Stimulated activated naive CD4-positive, alpha-beta T cell treated with Interleukin-2 at 50 U/mL for 16 hours (primary cell): ENCODE measurements at regions not wholly inside any gene's neighbourhood (a gene's known extent, or its start where the extent isn't known, plus 50 kb on each side); places are given as distances from the start of the nearest gene placed in this dataset.

Experiments
- DNase-seq: peaks from one replicate; lab custom pipeline; 2025; lab: John Stamatoyannopoulos, UW

DNA sequence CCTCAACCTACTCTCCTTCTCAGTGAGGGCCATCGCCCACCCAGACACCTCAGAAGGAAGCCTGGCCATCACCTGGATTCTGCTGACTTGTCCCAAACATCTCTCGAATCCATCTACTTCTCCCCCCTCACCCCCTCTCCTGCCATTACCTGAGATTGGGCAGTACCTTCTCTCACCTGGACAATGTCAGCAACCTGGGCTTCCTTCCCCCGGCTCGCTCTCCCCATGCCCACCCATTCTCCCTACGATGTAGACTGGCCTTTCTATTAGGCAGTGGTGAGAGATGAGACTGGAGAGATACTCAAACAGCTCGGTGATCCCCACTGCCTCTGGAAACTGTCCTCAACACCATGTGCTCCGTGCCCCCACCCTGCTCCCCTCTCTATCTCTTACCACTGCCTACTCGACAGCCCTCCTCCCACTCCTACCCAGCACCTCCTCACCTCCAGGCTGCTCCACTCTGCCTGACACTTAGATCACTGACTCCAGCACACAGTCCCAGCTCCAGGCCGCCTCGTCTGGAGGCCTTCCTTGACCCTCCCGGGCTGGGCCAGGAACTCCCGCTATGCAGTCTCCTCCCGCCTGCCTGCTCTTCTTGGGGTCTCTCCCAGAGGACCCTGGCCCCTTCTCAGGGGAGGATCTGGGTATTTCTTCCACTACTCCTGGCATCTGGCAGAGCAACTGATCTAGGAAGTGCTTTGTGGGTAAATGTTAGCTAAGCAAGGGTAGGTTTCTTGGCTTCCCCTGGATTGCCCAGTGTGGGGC is 235.8 kb upstream of the NLRP1 start:
- DNase-seq, result no peak

GRCh38 chr17:5820721-5821456 is 236.6 kb upstream of the NLRP1 start:
- no peak for DNase-seq

DNA sequence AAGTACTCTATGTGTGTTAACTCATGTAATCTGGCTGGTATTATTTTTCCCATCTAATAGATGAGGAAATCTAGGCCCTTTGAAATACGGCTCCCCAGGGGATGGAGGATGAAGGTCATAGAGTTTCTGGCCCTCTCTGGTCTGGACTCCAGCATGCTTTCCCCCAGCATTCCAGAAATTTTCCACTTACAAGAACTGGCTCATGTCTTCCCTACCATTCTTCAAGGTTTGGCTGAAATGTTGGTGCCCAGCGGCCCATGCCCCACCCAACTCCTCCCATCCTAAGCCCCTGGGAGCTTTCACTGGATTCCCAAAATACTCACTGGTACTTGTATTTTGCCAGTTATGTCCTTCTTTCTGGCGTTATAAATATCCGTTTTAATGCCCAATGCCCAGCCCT is 237.5 kb upstream of the NLRP1 start:
- no peak for DNase-seq

GRCh38 chr17:5822281-5823060 is 238.2 kb upstream of the NLRP1 start:
- DNase-seq, result no peak

DNA sequence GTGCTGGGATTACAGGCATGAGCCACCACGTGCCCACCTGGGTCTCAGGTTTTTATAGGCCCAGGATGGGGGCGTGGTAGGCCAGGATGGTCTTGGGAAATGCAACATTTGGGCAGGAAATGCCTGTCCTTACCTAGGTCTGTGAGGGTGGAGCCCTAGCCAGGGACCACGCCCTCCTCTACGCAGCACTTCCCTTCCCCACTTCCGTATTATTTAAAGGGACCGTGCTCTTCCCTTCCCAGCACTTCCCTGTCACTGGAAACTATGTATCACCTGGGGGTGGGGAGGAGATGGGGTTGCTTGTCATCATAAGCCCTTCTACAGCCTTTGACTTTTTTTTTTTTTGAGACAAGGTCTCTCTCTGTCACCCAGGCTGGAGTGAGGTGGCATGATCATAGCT is 238.9 kb upstream of the NLRP1 start:
- no peak for DNase-seq

DNA sequence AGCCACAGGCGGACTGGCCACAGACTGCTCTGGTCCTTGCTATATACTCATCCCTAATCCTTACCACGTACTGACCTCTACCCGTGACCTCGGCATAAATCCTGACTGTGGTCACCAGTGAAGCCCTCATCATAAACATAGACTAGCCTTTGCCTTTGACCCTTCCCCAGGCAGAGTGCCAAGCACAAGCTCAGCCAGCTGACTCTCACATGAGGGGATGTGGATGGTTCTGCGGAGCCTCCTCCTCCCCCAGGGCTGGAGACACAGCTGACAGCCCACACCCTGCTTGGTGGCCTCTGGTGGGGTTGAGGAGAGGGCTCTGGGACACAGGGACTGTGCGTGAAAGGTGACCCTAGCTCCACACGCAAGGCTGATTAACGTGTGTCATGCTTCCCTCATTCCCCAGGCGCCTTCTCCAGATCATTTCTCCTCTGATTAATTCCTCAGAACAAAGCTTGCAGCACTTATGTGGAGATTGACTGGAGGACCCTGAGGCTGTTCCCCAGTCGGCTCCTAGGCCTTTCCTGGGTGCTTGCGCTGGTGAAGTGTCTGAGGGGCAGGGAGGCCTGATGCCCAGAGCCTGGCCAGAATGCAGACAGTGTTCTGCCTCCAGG is 241.5 kb upstream of the NLRP1 start:
- no peak for DNase-seq

DNA sequence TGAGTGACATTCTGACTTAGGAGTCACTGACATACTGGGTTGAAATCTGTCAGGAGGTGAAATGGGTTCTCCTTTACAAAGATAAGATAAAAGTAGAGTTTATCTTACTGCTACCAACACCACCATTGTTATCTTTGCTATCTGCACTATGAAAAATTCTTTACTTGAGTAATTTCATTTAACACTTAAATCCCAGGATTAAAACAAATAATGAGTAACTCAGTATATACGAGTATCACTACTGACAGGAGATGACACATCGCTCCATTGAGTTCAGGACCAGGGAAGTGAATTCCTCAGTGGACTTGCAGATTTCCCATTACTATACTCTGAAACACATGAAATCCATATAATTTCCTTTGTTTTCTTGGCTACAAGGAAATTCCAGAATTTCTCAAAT is 242.1 kb upstream of the NLRP1 start:
- no peak for DNase-seq

- no peak for DNase-seq
Measured at GRCh38 chr17:5830921-5831320, 239.3 kb upstream of the WSCD1 start.

GRCh38 chr17:5832886-5833285 is 237.3 kb upstream of the WSCD1 start:
- no peak for DNase-seq

DNA sequence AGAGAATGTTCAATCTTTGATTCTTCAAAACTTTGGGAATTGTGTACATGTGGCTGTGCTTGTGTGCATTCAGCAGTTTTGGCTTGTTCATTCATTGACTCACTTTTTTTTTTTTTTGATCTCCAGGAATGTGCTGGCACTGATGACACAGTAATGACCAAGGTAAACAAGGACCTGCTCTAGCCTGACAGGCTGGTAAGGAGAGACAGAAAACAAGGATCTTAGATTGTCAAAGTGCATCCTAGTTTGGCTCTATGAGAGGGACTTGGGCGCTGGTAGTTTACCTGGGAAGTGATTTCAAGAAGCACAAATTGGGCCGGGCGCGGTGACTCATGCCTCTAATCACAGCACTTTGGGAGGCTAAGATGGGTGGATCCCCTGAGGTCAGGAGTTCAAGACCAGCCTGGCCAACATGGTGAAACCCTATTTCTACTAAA is 233.1 kb upstream of the WSCD1 start:
- DNase-seq, result no peak

GRCh38 chr17:5838661-5839300 is 231.4 kb upstream of the WSCD1 start:
- DNase-seq, result no peak

DNA sequence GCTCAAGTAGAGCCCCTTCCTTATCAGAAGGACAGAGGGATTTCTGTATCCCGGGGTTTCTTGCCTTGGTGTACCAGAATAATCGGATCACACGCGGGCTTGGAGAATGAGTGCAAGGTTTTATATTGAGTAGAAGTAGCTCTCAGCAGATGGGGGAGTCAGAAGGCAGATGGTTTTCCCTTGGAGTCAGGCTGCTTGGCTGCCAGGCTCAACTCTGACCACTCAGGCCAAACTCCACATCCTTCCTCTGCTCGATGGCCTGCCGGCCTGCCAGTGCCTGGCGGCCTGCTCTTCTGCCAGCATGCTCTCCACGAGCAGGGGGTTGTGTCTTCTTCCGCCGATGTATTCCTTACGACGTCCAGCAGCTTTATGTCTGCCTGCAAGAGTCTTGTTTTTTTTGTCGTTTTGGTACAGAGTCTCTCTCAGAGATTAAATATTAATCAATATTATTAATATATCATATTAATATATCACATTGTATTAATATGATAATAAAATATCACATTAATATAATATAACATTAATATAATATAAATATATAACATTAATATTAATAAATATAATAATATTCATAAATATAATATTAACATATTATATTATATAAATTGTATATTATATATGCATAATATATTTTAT is 229.2 kb upstream of the WSCD1 start:
- no peak for DNase-seq

GRCh38 chr17:5841862-5842261 is 228.3 kb upstream of the WSCD1 start:
- DNase-seq, result no peak

DNA sequence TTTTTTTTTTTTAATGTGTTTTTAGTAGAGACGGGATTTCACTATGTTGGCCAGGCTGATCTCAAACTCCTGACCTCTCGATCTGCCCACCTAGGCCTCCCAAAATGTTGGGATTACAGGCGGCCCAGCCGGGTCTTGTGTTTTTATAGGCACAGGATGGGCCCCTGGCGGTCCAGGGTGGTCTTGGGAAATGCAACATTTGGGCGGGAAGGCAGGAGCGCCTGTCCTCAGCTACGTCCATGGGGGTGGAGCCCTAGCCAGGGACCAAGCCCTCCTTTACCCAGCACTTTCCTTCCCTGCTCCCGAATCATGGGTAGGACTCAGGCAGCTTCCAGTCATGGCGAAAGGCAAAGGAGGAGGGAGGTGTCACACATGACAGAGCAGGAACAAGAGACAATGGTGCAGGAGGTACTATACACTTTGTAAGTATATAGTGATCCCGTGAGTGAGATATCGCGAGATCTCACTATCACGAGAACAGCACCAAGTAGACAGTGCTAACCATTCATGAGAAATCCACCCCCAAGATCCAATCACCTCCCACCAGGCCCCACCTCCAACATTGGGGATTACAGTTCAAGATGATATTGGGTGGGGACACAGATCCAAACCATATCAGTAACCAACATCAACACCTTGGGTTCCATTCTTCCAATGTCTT is 226.7 kb upstream of the WSCD1 start:
- no peak for DNase-seq

GRCh38 chr17:5846001-5846400 is 224.2 kb upstream of the WSCD1 start:
- DNase-seq, result no peak

GRCh38 chr17:5854871-5855554 is 215.2 kb upstream of the WSCD1 start:
- no peak for DNase-seq

- DNase-seq, result no peak
Measured at GRCh38 chr17:5861246-5861645, 208.9 kb upstream of the WSCD1 start.

DNA sequence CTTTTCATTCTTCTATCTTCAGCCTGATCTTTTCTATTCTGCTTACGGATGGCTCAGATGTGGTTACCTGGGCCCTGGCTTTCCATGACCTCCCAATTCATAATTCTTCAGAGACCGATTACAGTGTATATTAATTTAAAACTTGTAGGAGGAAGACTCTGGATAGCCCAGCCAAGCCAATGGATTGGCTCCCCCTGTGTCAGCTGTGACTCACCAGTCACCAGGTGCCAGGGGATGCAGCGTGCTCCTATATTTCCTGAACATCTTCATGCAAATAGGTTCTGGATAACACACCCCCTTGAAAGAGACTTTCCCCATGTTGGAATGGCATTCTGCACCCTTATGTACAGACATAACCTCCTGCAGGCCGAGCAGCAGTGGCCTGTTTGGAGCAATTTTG is 208.3 kb upstream of the WSCD1 start:
- DNase-seq, result no peak

- no peak for DNase-seq
Measured at GRCh38 chr17:5862395-5862794, 207.8 kb upstream of the WSCD1 start.
